DMS114 treated with DMSO at 0.1 percent for 48 hours (cell line): ENCODE measurements at regions not wholly inside any gene's neighbourhood (a gene's known extent, or its start where the extent isn't known, plus 50 kb on each side); places are given as distances from the start of the nearest gene placed in this dataset.

Source experiments
- DNase-seq: peaks from one replicate; lab custom pipeline; 2025; ENCODE audit not compliant: unreplicated experiment; lab: John Stamatoyannopoulos, UW

DNA sequence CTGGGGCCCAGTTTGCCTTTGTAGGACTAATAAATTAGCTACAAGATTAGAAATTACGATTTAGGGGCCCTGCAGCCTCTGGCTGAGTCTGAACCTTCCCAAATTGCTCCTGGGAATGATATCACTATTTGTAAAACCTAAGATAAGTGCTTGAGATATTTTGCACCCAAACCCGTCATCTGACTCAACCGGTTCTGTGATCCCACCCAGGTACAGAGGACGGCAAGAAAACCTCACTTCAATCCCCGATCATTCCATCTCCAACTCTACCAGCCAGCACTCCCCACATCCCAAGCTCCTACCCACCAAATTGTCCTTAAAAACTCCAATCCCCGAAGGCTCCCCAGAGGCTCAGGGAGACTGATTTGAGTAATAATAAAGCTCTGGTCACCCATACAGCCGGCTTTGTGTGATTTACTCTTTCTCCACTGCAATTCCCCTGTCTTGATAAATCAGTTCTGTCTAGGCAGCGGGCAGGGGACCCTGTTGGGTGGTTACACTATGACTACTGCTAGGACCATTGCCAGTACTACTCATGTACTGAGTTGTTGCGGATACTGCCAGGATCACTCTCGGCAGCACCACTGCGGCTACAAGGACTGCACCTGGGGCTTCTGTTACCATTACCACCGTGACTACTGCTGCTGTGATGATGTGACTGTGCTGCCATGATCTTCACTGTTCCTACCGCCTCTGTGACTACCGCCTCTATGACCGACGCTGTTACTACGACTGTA is 73.1 kb downstream of the IRF8 start:
- DNase-seq, result no peak

GRCh38 chr16:85974428-85975375 is 75.7 kb downstream of the IRF8 start:
- DNase-seq, result no peak

DNA sequence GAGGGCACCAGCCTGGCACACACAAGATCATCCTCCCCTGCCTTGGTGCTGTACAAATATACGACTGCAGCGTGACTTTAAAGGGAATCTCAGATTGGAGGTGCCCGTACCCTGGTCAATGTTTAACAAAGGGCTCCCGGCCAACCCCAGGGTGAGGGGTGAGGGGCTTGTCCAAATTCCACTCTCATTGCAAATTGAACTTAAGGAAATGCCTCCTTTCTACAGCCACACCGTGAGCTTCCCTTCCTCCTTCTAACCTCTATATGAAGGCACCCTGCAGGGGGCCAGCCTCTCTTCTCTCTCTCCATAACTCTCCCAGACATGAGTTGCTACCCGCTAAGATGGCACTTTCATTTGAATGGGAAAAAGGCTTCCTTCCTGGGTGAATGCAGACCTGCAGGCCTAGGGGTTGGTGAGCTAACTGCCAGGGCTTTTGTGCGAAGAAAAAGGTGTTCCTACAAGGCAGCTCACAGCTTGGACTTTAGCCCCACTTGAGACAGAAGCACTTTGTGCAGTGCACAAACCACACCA is 76.6 kb downstream of the IRF8 start:
- no peak for DNase-seq

DNA sequence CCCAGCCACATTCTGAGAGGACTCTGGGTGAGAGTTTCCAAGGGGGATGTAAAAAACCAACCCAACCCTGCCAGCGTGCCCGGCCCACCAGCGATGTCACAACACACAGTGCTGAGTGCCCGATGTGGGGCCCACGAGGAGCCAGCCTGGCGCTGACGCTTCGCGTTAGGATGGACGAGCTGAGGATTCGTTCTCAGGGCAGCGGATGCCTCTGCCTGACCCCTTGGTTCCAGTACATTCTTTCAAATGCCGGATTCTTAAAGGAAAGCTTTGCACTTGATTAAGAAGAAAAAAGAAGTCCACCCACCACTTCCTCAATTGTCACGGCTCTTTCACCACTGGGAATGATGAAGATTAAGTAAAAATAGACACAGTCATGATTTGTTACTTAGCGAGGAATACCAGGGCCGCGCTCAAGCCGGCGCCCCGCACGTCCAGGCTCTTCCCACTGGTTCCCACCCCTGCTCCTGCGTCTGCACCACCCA is 79.4 kb downstream of the IRF8 start:
- no peak for DNase-seq

DNA sequence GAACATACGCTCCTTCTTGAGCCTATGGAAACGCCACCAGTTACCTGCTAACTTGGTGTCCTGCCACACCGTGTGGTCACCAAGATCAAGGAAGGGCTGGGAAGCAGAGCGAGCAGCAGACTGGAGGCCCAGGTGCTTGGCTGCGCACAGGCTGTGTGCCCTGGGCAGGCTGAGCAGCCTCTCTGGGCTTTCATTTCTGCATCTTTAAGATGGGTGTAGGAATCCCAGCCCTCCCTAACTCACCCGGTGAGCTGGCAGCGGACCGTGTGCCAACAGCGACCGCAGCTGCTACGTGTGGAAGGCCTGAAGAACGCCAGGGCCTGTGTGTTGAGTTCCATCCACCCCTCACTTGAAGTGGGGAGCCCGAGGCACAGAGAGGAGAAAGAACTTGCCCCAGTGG is 80.0 kb downstream of the IRF8 start:
- no peak for DNase-seq

GRCh38 chr16:85979605-85980004 is 80.6 kb downstream of the IRF8 start:
- DNase-seq, result no peak

- no peak for DNase-seq
These were observed 81.7 kb downstream of the IRF8 start for GRCh38 chr16:85980686-85981085.

DNA sequence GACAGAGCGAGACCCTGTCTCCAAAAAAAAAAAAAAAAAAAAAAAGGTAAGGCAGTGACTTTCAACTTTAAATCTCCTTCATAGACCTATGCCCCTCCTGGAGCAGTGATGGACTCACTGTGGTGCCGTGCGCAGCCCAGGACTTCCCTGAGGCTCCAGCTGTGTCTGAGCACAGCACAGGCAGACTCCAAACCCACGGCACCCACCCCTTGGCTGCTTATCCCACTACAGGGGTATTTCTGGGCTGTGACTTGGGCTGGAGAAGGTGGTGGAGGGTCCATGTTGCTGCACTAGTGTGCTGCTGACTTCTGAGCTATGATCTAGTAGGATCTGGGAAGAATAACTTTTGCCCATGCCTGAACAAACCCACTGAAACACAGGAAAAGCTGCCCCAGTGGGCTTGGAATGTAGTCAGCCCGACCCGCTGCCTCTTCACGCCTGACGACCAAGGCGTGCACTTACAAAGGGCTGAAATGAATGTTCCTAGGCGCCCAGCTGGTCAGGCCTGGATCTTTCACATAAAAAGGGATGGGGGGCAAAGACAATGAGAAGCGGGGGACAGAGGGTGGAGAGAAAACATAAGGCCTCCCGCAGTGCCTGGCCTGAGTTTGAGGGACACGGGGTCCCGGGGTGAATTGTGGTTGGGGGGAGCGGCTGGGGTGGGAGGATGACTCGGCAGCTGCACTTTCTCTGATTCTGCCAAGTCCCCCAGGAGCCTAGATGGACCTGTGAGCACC is 83.0 kb downstream of the IRF8 start:
- DNase-seq, result no peak

- no peak for DNase-seq
These were observed 83.6 kb downstream of the IRF8 start for GRCh38 chr16:85982563-85982939.

- DNase-seq, result no peak
These were observed 84.1 kb downstream of the IRF8 start for GRCh38 chr16:85983064-85983463.

GRCh38 chr16:85983606-85984230 is 84.8 kb downstream of the IRF8 start:
- DNase-seq, result no peak

GRCh38 chr16:85984231-85984880 is 85.4 kb downstream of the IRF8 start:
- no peak for DNase-seq

DNA sequence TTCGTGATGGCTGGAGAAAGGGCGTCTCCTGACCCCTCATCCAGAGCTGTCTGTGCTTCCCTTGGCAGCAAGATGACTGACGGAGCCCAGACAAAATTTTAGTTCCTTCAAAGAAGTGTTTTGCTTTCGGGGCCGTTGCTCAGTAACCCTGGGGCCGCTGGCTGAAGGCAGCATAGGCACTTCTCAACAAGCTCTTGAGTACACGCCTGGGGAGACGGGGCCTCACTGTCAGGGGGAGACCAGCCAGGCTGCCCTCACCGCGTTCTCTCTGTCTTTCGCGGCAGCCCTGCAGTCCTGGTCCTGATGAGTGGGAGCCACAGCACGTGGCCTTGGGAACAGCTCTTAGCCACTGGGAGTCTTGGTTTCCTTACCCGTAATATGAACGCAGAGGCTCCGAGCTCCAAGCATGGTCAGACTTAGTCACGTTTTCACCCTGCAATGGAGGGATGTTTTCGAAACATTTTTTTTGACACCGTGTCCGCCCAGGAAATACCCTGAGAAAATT is 86.0 kb downstream of the IRF8 start:
- DNase-seq, result no peak

- no peak for DNase-seq
These were observed 88.2 kb downstream of the IRF8 start for GRCh38 chr16:85986931-85987749.

DNA sequence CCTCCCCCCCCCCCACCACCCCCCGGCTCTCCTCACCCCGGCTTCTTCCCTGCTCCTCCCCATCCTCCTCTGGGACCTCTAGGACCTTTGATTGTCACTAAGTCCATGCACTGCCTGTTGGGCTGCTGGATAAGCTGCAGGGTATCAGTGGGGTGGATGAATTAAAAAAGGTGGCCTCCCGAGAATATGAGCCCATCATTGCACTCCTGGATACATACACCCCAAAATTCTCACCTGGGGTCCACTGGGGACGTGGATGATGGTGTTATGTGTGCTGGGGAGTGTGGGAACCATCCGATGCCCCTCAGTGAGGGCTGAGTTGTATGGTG is 88.8 kb downstream of the IRF8 start:
- DNase-seq, result no peak

GRCh38 chr16:85988306-85988705 is 89.3 kb downstream of the IRF8 start:
- no peak for DNase-seq

DNA sequence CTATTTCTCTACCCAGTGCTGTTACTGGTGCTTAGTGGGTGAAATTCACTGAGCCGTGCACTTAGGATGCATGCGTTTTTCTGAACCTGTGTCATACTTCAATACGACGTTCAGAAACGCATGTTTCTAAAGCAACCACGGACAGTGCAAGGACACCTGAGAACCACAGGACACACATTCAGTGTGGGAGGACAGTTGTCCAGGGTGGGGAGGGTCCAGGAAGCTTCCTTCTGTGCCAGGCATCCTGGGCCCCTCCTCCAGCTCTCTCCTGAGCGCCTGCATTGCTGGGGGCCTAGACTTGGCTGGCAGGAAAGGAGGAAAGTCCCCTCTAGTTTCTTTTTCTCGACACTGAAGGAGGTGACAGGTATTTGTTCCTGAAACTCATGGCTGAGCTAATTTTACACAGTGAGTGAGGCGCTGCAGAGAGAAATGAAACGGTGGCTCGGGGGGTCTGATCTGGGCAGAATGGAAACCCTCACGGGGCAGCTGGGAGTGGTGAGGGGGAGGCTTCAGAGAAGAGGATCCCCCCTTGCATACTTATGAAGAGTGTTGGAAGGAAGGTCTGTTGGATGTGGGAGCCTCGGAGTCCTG is 89.9 kb downstream of the IRF8 start:
- no peak for DNase-seq

- no peak for DNase-seq
These were observed 90.4 kb downstream of the IRF8 start for GRCh38 chr16:85989376-85989775.
